ENCODE measurements at regions not wholly inside any gene's neighbourhood (a gene's known extent, or its start where the extent isn't known, plus 50 kb on each side); places are given as distances from the start of the nearest gene placed in this dataset.

- TF ChIP-seq TAF1 (IDR thresholded peaks at IDR 0.05; ENCODE audit: low read depth) (no peak), TCF12 (IDR thresholded peaks at IDR 0.05; ENCODE audit: low read depth) (no peak), REST (IDR thresholded peaks at IDR 0.05; ENCODE audit: low read depth) (no peak), TEAD4 (IDR thresholded peaks at IDR 0.05) (no peak), MAX (IDR thresholded peaks at IDR 0.05) (no peak), CEBPB (IDR thresholded peaks at IDR 0.05) (no peak), YY1 (IDR thresholded peaks at IDR 0.05; ENCODE audit: low read depth) (no peak), FOXM1 (IDR thresholded peaks at IDR 0.05; ENCODE audit: borderline replicate concordance, low read depth) (no peak)
Observed at GRCh38 chr4:35710343-35710742, 534.0 kb downstream of the ARAP2 start.
